HepG2 (cell line): ENCODE measurements at regions not wholly inside any gene's neighbourhood (a gene's known extent, or its start where the extent isn't known, plus 50 kb on each side); places are given as distances from the start of the nearest gene placed in this dataset.

Experiments used
- ATAC-seq: fragments of 200-7000 bp; cut with Tn5 transposase; 3 replicates; pipeline ENCODE4 v1.9.1; 2020; ENCODE audit warnings: mild to moderate bottlenecking, moderate library complexity
- BruUV-seq: library from RNA; stranded (reverse); fragments of 400-500 nt; replicated peaks from 2 replicates; lab custom pipeline; 2021; lab: Mats Ljungman, UMichigan
- CTCF ChIA-PET: fragments of 300-600 bp; formaldehyde crosslinking; extraction: SDS; loops from one replicate; lab custom pipeline; 2021; ENCODE audit warnings: low total read pairs, inconsistent platforms, low intra/inter-chr PET ratio; lab: Yijun Ruan, JAX
- POLR2A ChIA-PET: fragments of 350-600 bp; sonication (Branson Sonifier 250); formaldehyde crosslinking; loops from one replicate; lab custom pipeline; 2020; ENCODE audit warnings: antibody characterized with exemption, inconsistent platforms; lab: Yijun Ruan, JAX
- DNase-seq: peaks from one replicate; pipeline ENCODE4 v3.0.0-alpha.2; 2015; ENCODE audit warnings: low spot score
- FAIRE-seq: peaks from 3 replicates; lab custom pipeline; 2011; peaks lifted over from hg19 to GRCh38; lab: Jason Lieb, UNC
- H2AFZ ChIP-seq: one replicate; pipeline ENCODE4 v1.6.1; 2011; ENCODE audit warnings: low read length, inconsistent platforms
- H3K27ac ChIP-seq: fragments of 300-600 bp; 3 replicates; pipeline ENCODE4 v1.8.0; 2011; ENCODE audit warnings: mixed run types, mild to moderate bottlenecking, mixed read lengths, low read length, inconsistent platforms; ENCODE audit not compliant: insufficient read depth; ENCODE audit errors: extremely low read length
- H3K27me3 ChIP-seq, 2 experiments: fragments of 200-600 bp in 1 of 2; 2 replicates in 1 of 2; 3 replicates in 1 of 2; pipeline versions ENCODE4 v1.6.0 to v1.8.0; 2011; ENCODE audit warnings: low read length in 2 of 2, mild to moderate bottlenecking in 2 of 2, moderate library complexity in 2 of 2, inconsistent platforms in 1 of 2; ENCODE audit not compliant: insufficient read depth in 2 of 2, control insufficient read depth in 1 of 2
- H3K36me3 ChIP-seq, 2 experiments: fragments of 200-600 bp in 1 of 2; replicated peaks in 1 of 2; 2 replicates in 1 of 2; 3 replicates in 1 of 2; pipeline versions ENCODE4 v1.5.1 to v1.8.0; 2011; ENCODE audit warnings: low read length in 2 of 2, inconsistent platforms in 1 of 2; ENCODE audit not compliant: insufficient read depth in 2 of 2, control insufficient read depth in 1 of 2
- H3K4me1 ChIP-seq: 2 replicates; pipeline ENCODE4 v1.5.1; 2012; ENCODE audit warnings: low read length, inconsistent platforms; ENCODE audit not compliant: insufficient read depth
- H3K4me2 ChIP-seq: 2 replicates; pipeline ENCODE4 v1.6.0; 2011; ENCODE audit warnings: low read depth, low read length, inconsistent platforms
- H3K4me3 ChIP-seq, 3 experiments: fragments of 200-600 bp in 1 of 3; sonication (generic), shearing (Covaris generic) in 1 of 3; replicated peaks in 1 of 3; 2 replicates each; pipeline ENCODE4 v1.5.1; 2011 to 2016; ENCODE audit warnings: low read length in 3 of 3, inconsistent platforms in 2 of 3, low read depth in 2 of 3, mild to moderate bottlenecking in 2 of 3, control low read depth in 1 of 3, mixed read lengths in 1 of 3; ENCODE audit not compliant: insufficient read depth in 1 of 3
- H3K79me2 ChIP-seq: one replicate; pipeline ENCODE4 v1.6.1; 2011; ENCODE audit warnings: low read length, inconsistent platforms; ENCODE audit not compliant: insufficient read depth
- H3K9ac ChIP-seq: 2 replicates; pipeline ENCODE4 v1.6.0; 2011; ENCODE audit warnings: mild to moderate bottlenecking, low read depth, low read length, inconsistent platforms; ENCODE audit not compliant: insufficient read depth
- H3K9me3 ChIP-seq: 2 replicates; pipeline ENCODE4 v1.5.1; 2012; ENCODE audit warnings: mild to moderate bottlenecking, low read length
- H4K20me1 ChIP-seq: 2 replicates; pipeline ENCODE4 v1.6.0; 2011; ENCODE audit warnings: inconsistent platforms, mild to moderate bottlenecking, low read length, moderate library complexity; ENCODE audit not compliant: insufficient read depth
- AKNA ChIP-seq: sonication (generic); formaldehyde crosslinking; IDR thresholded peaks from 2 replicates; pipeline ENCODE4 v1.4.0; 2020; ENCODE audit warnings: missing genetic modification reagents, borderline replicate concordance
- ATF6 ChIP-seq: sonication (generic); formaldehyde crosslinking; conservative IDR thresholded peaks from 2 replicates; pipeline ENCODE4 v1.4.0; 2020; ENCODE audit warnings: missing genetic modification reagents
- CTCF ChIP-seq: sonication (generic); formaldehyde crosslinking; IDR thresholded peaks from 2 replicates; pipeline ENCODE4 v1.5.0; 2020; ENCODE audit warnings: mild to moderate bottlenecking, missing genetic modification reagents, moderate library complexity
- DBP ChIP-seq: sonication (generic); formaldehyde crosslinking; IDR thresholded peaks from 2 replicates; pipeline ENCODE4 v1.4.0; 2020; ENCODE audit warnings: missing genetic modification reagents; ENCODE audit errors: not compliant biosample characterization
- DPF2 ChIP-seq: sonication (generic); formaldehyde crosslinking; IDR thresholded peaks from 2 replicates; pipeline ENCODE4 v1.4.0; 2020; ENCODE audit warnings: mild to moderate bottlenecking, low read depth, missing genetic modification reagents, borderline replicate concordance
- HOXD1 ChIP-seq: sonication (generic); formaldehyde crosslinking; IDR thresholded peaks from 2 replicates; pipeline ENCODE4 v1.5.0; 2020; ENCODE audit warnings: missing genetic modification reagents
- KLF11 ChIP-seq: IDR thresholded peaks from 2 replicates; pipeline ENCODE4 v1.6.1; 2016; ENCODE audit warnings: missing compliant biosample characterization
- STAT5B ChIP-seq: sonication (generic); formaldehyde crosslinking; IDR thresholded peaks from 2 replicates; pipeline ENCODE4 v1.4.0; 2020; ENCODE audit warnings: missing genetic modification reagents
- ZFAT ChIP-seq: sonication (generic); formaldehyde crosslinking; conservative IDR thresholded peaks from 2 replicates; pipeline ENCODE4 v1.8.1; 2023; ENCODE audit warnings: missing genetic modification reagents, inconsistent platforms
- ZNF251 ChIP-seq: sonication (generic); formaldehyde crosslinking; IDR thresholded peaks from 2 replicates; pipeline ENCODE4 v1.9.0; 2021; ENCODE audit warnings: mild to moderate bottlenecking, missing genetic modification reagents
- ZNF326 ChIP-seq: sonication (generic); formaldehyde crosslinking; IDR thresholded peaks from 2 replicates; pipeline ENCODE4 v1.4.0; 2020; ENCODE audit warnings: missing genetic modification reagents, borderline replicate concordance
- ZNF749 ChIP-seq: sonication (generic); formaldehyde crosslinking; IDR thresholded peaks from 2 replicates; pipeline ENCODE4 v1.8.0; 2022; ENCODE audit warnings: mild to moderate bottlenecking, missing genetic modification reagents, moderate library complexity, borderline replicate concordance
- ZNF781 ChIP-seq: sonication (generic); formaldehyde crosslinking; IDR thresholded peaks from 2 replicates; pipeline ENCODE4 v1.5.1; 2020; ENCODE audit warnings: borderline replicate concordance, mild to moderate bottlenecking, missing genetic modification reagents; ENCODE audit errors: not compliant biosample characterization
- WGBS: methylation state at CpG from one replicate; pipeline ENCODE4 v1.1.6; 2017; ENCODE audit warnings: low lambda C conversion rate; 5-methylcytosine and 5-hydroxymethylcytosine counted together
- in situ Hi-C: cut with HindIII; loops from 2 replicates; pipeline ENCODE4 v1.10.0; 2017; ENCODE audit warnings: low pct_unique_long_range_greater_than_20kb; ENCODE audit not compliant: extremely low pct_ligation_motif_present
- intact Hi-C: fragments of 100-400 bp; cut with micrococcal nuclease; formaldehyde crosslinking; loops from one replicate; pipeline ENCODE4 v1.10.0; 2022; ENCODE audit not compliant: unreplicated experiment

GRCh38 chr20:56091628-56092234, 86.4 kb upstream of the CBLN4 start (continued):
- no peak for TF ChIP-seq CTCF (CRISPR knock-in tag)

- ChIA-PET POLR2A (no interaction called here), CTCF (no interaction called here)
- intact Hi-C loops = no loop called here
- H3K27ac ChIP-seq = no peak overlapping the region
- no peaks in the 10 kb centered on the region for H3K79me2 ChIP-seq
- 0% methylated on average over 5 of the region's 5 CpGs for WGBS
- no peak overlapping the region for H3K4me3 ChIP-seq
- ATAC-seq (no peak), DNase-seq (no peak), FAIRE-seq (no peak)
- BruUV-seq = no TSS peak
- no peak overlapping the region for H3K4me2 ChIP-seq
- in situ Hi-C loops = no loop called here
- no peaks in the 10 kb centered on the region for H3K36me3 ChIP-seq
- H3K27me3 ChIP-seq = no peaks in the 10 kb centered on the region
- no peaks in the 10 kb centered on the region for H3K4me1 ChIP-seq
- no peak overlapping the region for H2AFZ ChIP-seq
- no peak overlapping the region for H3K9ac ChIP-seq
- no peaks in the 10 kb centered on the region for H4K20me1 ChIP-seq
- H3K9me3 ChIP-seq = peaks cover 97% of the 10 kb centered on the region
- TF ChIP-seq DPF2 (CRISPR knock-in tag) = no peak
- TF ChIP-seq ZNF749 (CRISPR knock-in tag) = no peak
- no peak for TF ChIP-seq DBP (CRISPR knock-in tag)
- no peak for TF ChIP-seq HOXD1 (CRISPR knock-in tag)
- no peak for TF ChIP-seq KLF11 (CRISPR knock-in tag)
- TF ChIP-seq ATF6 (CRISPR knock-in tag) = no peak
- TF ChIP-seq STAT5B (CRISPR knock-in tag) = no peak
- no peak for TF ChIP-seq ZNF326 (CRISPR knock-in tag)
- no peak for TF ChIP-seq ZNF251 (CRISPR knock-in tag)
- TF ChIP-seq ZFAT (CRISPR knock-in tag) = no peak
- TF ChIP-seq AKNA (CRISPR knock-in tag) = no peak
- no peak for TF ChIP-seq ZNF781 (CRISPR knock-in tag)
These were observed 88.9 kb upstream of the CBLN4 start for GRCh38 chr20:56094228-56094627.
